ENCODE measurements at regions not wholly inside any gene's neighbourhood (a gene's known extent, or its start where the extent isn't known, plus 50 kb on each side); places are given as distances from the start of the nearest gene placed in this dataset.

DNA sequence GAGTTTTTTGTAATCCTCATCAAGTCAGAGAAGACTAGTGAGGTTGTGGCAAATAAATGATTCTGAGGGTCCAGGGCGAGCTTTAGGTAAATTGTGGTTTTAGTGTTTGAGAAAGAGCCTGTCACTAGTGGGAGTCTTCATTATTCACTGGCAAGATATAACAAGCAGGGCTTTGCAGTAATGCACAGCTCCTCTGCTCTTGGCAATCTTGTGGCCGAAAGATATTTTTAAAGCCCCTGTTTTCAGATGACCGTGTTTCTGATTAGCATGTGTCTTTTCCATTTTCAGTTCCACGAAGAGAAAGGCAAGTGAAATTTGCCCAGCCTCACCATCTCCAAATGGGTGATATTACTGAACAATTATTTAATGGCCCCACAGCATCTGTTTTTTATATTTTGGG, 154.0 kb upstream of the BCL6 start:
- H3K4me1 ChIP-seq, result peaks cover 0 to 11% (median 7%) of the 10 kb centered on the region in 9 donors
- TF ChIP-seq, protein P1, sequence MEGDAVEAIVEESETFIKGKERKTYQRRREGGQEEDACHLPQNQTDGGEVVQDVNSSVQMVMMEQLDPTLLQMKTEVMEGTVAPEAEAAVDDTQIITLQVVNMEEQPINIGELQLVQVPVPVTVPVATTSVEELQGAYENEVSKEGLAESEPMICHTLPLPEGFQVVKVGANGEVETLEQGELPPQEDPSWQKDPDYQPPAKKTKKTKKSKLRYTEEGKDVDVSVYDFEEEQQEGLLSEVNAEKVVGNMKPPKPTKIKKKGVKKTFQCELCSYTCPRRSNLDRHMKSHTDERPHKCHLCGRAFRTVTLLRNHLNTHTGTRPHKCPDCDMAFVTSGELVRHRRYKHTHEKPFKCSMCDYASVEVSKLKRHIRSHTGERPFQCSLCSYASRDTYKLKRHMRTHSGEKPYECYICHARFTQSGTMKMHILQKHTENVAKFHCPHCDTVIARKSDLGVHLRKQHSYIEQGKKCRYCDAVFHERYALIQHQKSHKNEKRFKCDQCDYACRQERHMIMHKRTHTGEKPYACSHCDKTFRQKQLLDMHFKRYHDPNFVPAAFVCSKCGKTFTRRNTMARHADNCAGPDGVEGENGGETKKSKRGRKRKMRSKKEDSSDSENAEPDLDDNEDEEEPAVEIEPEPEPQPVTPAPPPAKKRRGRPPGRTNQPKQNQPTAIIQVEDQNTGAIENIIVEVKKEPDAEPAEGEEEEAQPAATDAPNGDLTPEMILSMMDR (IDR thresholded peaks at IDR 0.05), result no peak
- no peaks in the 10 kb centered on the region for H3K36me3 ChIP-seq
- 54 to 61% methylated on average over 4 of the region's 4 CpGs for WGBS, 2 donors
- ATAC-seq (no peak), DNase-seq (no peak)
- no peaks in the 10 kb centered on the region for H3K27me3 ChIP-seq
- intact Hi-C loops (cut with DNase I), result no loop called here
- H3K27ac ChIP-seq, result no peak overlapping the region
- no peak overlapping the region for H3K4me3 ChIP-seq
- H3K9me3 ChIP-seq, result no peaks in the 10 kb centered on the region

DNA sequence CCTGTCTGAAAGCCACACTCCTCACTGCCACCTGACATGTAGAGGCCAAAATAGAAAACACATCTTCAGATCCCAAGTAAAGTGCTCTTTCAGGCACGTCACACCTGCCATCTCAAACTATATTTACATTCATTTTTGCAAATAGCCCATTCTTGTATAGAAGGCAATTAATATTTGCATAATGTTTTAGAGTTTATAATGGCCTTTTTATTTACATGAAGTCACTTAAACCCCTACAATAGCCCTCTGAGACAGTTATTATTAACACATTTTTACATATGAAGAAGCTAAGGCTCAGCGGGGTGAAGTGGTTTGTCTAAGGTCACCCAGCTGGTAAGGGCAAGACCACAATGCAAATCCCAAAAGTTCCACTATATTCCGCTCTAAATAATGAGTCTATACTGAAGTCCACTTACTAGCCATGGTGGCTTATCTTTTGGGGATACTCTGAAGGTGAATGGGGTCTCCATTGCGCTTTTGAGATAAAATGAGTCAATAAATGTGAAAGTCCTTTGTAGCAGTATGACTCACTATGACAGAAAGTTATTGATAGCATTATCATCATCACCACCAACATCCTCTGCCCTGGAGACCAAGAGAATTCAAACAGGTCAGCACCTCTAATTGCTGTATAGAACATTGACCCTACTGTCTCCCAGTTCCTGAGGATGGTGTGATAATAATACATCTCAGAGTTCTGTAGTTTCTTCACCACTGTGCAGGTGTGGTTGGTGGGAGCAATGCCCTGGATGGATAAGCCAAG, 155.9 kb upstream of the BCL6 start:
- Histone ChIP-seq H3K4me1 (peaks cover 0 to 10% (median 6%) of the 10 kb centered on the region in 9 donors), H3K27ac (no peak overlapping the region), H3K4me3 (no peak overlapping the region), H3K9me3 (no peaks in the 10 kb centered on the region), H3K27me3 (no peaks in the 10 kb centered on the region), H3K36me3 (no peaks in the 10 kb centered on the region)
- ATAC-seq (no peak), DNase-seq (no peak)
- intact Hi-C loops (cut with DNase I), result no loop called here
- WGBS, 2 donors, result 84 to 87% methylated on average over 4 of the region's 4 CpGs
- TF ChIP-seq, protein P1 (IDR thresholded peaks at IDR 0.05), result no peak

DNA sequence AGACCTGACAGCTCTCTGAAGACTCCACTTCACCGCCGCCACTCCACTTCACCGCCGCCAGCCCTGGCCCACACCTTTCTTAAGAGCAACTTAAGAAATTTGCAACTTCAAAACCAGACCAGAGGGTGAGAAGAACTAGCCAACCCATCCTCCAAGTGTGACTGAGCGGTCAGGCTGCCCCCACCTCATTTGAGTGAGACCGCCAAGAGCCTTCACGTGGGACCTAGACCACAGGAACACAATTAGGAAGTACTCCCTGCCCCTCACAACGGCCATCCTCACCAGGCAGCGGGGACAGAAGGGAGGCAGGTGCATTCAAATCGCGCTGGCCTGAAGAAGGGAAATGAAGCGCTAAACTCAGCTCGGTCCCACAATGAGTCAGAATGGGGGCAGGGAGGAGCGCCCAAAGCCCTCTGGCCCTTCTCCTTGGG, 156.8 kb upstream of the BCL6 start:
- intact Hi-C loops (cut with DNase I), result no loop called here
- Histone ChIP-seq H3K4me1 (peaks cover 0 to 3% (median 0%) of the 10 kb centered on the region in 9 donors), H3K4me3 (no peak overlapping the region), H3K27ac (no peak overlapping the region), H3K36me3 (no peaks in the 10 kb centered on the region), H3K9me3 (no peaks in the 10 kb centered on the region), H3K27me3 (no peaks in the 10 kb centered on the region)
- no peak for ATAC-seq
- no peak for DNase-seq
- TF ChIP-seq, protein P1 (IDR thresholded peaks at IDR 0.05), result no peak
- WGBS, 2 donors, result 87 to 91% methylated on average over 14 of the region's 14 CpGs

DNA sequence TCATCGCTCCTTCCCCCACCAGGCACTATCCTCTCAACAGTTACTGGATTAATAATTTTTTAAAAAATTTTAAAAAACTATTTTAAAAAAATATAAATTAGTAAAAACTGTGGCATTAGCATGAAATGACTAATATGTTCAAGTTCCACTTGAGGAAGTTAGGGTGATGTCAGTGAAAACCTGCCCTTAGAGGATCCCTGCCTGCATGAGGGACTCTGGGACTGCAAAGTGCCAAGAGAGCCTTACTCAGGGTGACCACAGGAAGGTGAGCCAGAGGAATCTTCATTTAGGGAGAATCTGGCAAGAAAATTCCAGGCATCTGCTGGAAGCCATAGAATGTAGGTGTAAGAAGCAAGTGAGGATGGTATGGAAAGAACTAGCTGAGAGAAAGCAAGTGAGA, 157.7 kb upstream of the BCL6 start:
- Histone ChIP-seq H3K4me3 (no peak overlapping the region), H3K27ac (no peak overlapping the region), H3K4me1 (peaks cover 0 to 3% (median 0%) of the 10 kb centered on the region in 9 donors), H3K36me3 (no peaks in the 10 kb centered on the region), H3K27me3 (no peaks in the 10 kb centered on the region), H3K9me3 (no peaks in the 10 kb centered on the region)
- ATAC-seq, result no peak
- intact Hi-C loops (cut with DNase I), result no loop called here
- no peak for DNase-seq
- 99 to 100% methylated on average over 1 of the region's 1 CpG for WGBS, 2 donors
- TF ChIP-seq, protein P1 (IDR thresholded peaks at IDR 0.05), result no peak
